Naive thymus-derived CD4-positive, alpha-beta T cell (primary cell): ENCODE measurements at regions not wholly inside any gene's neighbourhood (a gene's known extent, or its start where the extent isn't known, plus 50 kb on each side); places are given as distances from the start of the nearest gene placed in this dataset.

Experiments
- ATAC-seq: fragments of 150-1000 bp; cut with Tn5 transposase; 2 replicates; pipeline ENCODE4 v1.10.0; 2021; ENCODE audit warnings: mild to moderate bottlenecking, moderate library complexity
- CTCF ChIA-PET: fragments of 350-600 bp; sonication (Branson Sonifier 250); formaldehyde crosslinking; loops from one replicate; lab custom pipeline; 2021; ENCODE audit warnings: antibody characterized with exemption; lab: Charles Lee
- POLR2A ChIA-PET: fragments of 350-600 bp; sonication (Branson Sonifier 250); formaldehyde crosslinking; loops from one replicate; lab custom pipeline; 2021; ENCODE audit warnings: antibody characterized with exemption, inconsistent platforms; lab: Charles Lee
- DNase-seq, 9 donors: peaks; one replicate each; pipeline versions ENCODE4 v3.0.0 to v3.0.0-alpha.2; 2020 to 2022; ENCODE audit warnings: mixed read lengths in 1 of 9
- H3K27ac ChIP-seq: one replicate; pipeline ENCODE4 v1.7.0; 2013; ENCODE audit warnings: mild to moderate bottlenecking, low read depth, low read length, moderate library complexity
- H3K27me3 ChIP-seq, 2 donors: one replicate each; pipeline ENCODE4 v1.7.0; 2013; ENCODE audit warnings: low read length in 2 of 2, mild to moderate bottlenecking in 2 of 2, moderate library complexity in 2 of 2; ENCODE audit not compliant: control insufficient read depth in 2 of 2, insufficient read depth in 2 of 2
- H3K36me3 ChIP-seq, 3 experiments: 1 replicate in 2 of 3; 2 replicates in 1 of 3; pipeline ENCODE4 v1.7.0; 2013; ENCODE audit warnings: low read length in 3 of 3, mild to moderate bottlenecking in 3 of 3, moderate library complexity in 1 of 3; ENCODE audit not compliant: insufficient read depth in 3 of 3, control insufficient read depth in 2 of 3
- H3K4me1 ChIP-seq, 2 donors: one replicate each; pipeline ENCODE4 v1.7.0; 2013; ENCODE audit warnings: low read length in 2 of 2, mild to moderate bottlenecking in 2 of 2, moderate library complexity in 1 of 2; ENCODE audit not compliant: control insufficient read depth in 2 of 2, insufficient read depth in 2 of 2
- H3K4me3 ChIP-seq: 2 replicates; pipeline ENCODE4 v1.7.0; 2013; ENCODE audit warnings: mild to moderate bottlenecking, low read length
- H3K9me3 ChIP-seq, 3 experiments: 1 replicate in 2 of 3; 2 replicates in 1 of 3; pipeline ENCODE4 v1.7.0; 2013; ENCODE audit warnings: low read length in 3 of 3; ENCODE audit not compliant: control insufficient read depth in 2 of 3
- H3K27ac Mint-ChIP-seq, 9 donors: one replicate each; pipeline ENCODE4 v1.8.0; 2020 to 2022; ENCODE audit warnings: mixed read lengths in 9 of 9, mild to moderate bottlenecking in 8 of 9, moderate library complexity in 5 of 9, inconsistent platforms in 2 of 9
- H3K27me3 Mint-ChIP-seq, 5 donors: one replicate each; pipeline ENCODE4 v1.8.0; 2021 to 2022; ENCODE audit warnings: mixed read lengths in 5 of 5, mild to moderate bottlenecking in 1 of 5
- H3K36me3 Mint-ChIP-seq, 5 donors: one replicate each; pipeline ENCODE4 v1.8.0; 2020 to 2022; ENCODE audit warnings: mixed read lengths in 5 of 5, mild to moderate bottlenecking in 3 of 5, inconsistent platforms in 1 of 5
- H3K4me1 Mint-ChIP-seq, 7 donors: one replicate each; pipeline ENCODE4 v1.8.0; 2020 to 2022; ENCODE audit warnings: mixed read lengths in 7 of 7, mild to moderate bottlenecking in 3 of 7, inconsistent platforms in 1 of 7
- H3K4me3 Mint-ChIP-seq, 10 donors: one replicate each; pipeline ENCODE4 v1.8.0; 2020 to 2022; ENCODE audit warnings: mild to moderate bottlenecking in 10 of 10, mixed read lengths in 10 of 10, moderate library complexity in 6 of 10, inconsistent platforms in 2 of 10
- H3K9me3 Mint-ChIP-seq, 11 donors: one replicate each; pipeline ENCODE4 v1.8.0; 2020 to 2022; ENCODE audit warnings: mixed read lengths in 11 of 11, mild to moderate bottlenecking in 4 of 11, inconsistent platforms in 1 of 11, moderate library complexity in 1 of 11
- intact Hi-C, 2 donors: fragments of 100-400 bp; cut with micrococcal nuclease; formaldehyde crosslinking; loops; one replicate each; pipeline ENCODE4 v1.15.1; 2023

GRCh38 chr17:36728030-36728991 lies 126.9 kb downstream of the MRM1 start:
- Histone ChIP-seq H3K36me3 (no peaks in the 10 kb centered on the region), H3K9me3 (no peaks in the 10 kb centered on the region), H3K4me1 (peaks cover 6 to 46% of the 10 kb centered on the region in 2 donors), H3K4me3 (peak overlapping the region; percentile 36), H3K27ac (no peak overlapping the region), H3K27me3 (no peaks in the 10 kb centered on the region)
- H3K27me3 Mint-ChIP-seq: peaks cover 0 to 14% (median 13%) of the 10 kb centered on the region in 5 donors
- intact Hi-C loops: no loop called here
- peak in 4 of 9 donors; percentile 10 to 31 (median 16) for DNase-seq
- H3K27ac Mint-ChIP-seq: peak overlapping the region; percentile 22 to 93 (median 72)
- peaks cover 40 to 61% (median 56%) of the 10 kb centered on the region in 7 donors for H3K4me1 Mint-ChIP-seq
- peaks cover 0 to 9% (median 0%) of the 10 kb centered on the region in 5 donors for H3K36me3 Mint-ChIP-seq
- ChIA-PET CTCF (no interaction called here), POLR2A (interaction anchor here (1.4 kb wide), 1 partner anchor 23 kb away, joined by 4 read pairs; no protein-coding TSS in a partner anchor)
- peaks cover 0 to 3% (median 0%) of the 10 kb centered on the region in 11 donors for H3K9me3 Mint-ChIP-seq
- no peak for ATAC-seq
- H3K4me3 Mint-ChIP-seq: peak overlapping the region; percentile 52 to 83 (median 75)

- Histone ChIP-seq H3K4me3 (no peak overlapping the region), H3K27me3 (no peaks in the 10 kb centered on the region), H3K9me3 (no peaks in the 10 kb centered on the region), H3K36me3 (no peaks in the 10 kb centered on the region), H3K27ac (no peak overlapping the region), H3K4me1 (peaks cover 4 to 34% of the 10 kb centered on the region in 2 donors)
- Mint-ChIP-seq H3K4me1 (peaks cover 30 to 43% (median 39%) of the 10 kb centered on the region in 7 donors), H3K27me3 (peaks cover 0 to 14% (median 13%) of the 10 kb centered on the region in 5 donors), H3K36me3 (peaks cover 0 to 7% (median 0%) of the 10 kb centered on the region in 5 donors), H3K9me3 (peaks cover 0 to 3% (median 0%) of the 10 kb centered on the region in 11 donors), H3K4me3 (no peak overlapping the region), H3K27ac (peak overlapping the region in 2 of 9 donors; percentile 57 to 60)
- ChIA-PET CTCF (no interaction called here), POLR2A (no interaction called here)
- DNase-seq (no peak), ATAC-seq (no peak)
- intact Hi-C loops: no loop called here
These were observed 128.9 kb downstream of the MRM1 start for GRCh38 chr17:36730095-36730808.

- no peak overlapping the region for H3K4me3 Mint-ChIP-seq
- POLR2A ChIA-PET: no interaction called here
These were observed 129.6 kb downstream of the MRM1 start for GRCh38 chr17:36730857-36731490.

GRCh38 chr17:36731811-36732210 lies 130.4 kb downstream of the MRM1 start:
- Mint-ChIP-seq H3K4me3 (no peak overlapping the region), H3K9me3 (peaks cover 0 to 1% (median 0%) of the 10 kb centered on the region in 11 donors), H3K36me3 (peaks cover 0 to 4% (median 0%) of the 10 kb centered on the region in 5 donors), H3K27me3 (peaks cover 0 to 16% (median 13%) of the 10 kb centered on the region in 5 donors), H3K4me1 (peaks cover 21 to 27% (median 24%) of the 10 kb centered on the region in 7 donors), H3K27ac (no peak overlapping the region)
- ATAC-seq: no peak
- Histone ChIP-seq H3K27ac (no peak overlapping the region), H3K4me3 (no peak overlapping the region), H3K4me1 (peaks cover 4 to 23% of the 10 kb centered on the region in 2 donors), H3K27me3 (no peaks in the 10 kb centered on the region), H3K9me3 (no peaks in the 10 kb centered on the region), H3K36me3 (no peaks in the 10 kb centered on the region)
- ChIA-PET POLR2A (no interaction called here), CTCF (no interaction called here)
- no peak for DNase-seq
- intact Hi-C loops: no loop called here

More at GRCh38 chr17:36730857-36731490, 129.6 kb downstream of the MRM1 start:
- Mint-ChIP-seq H3K4me1 (peaks cover 28 to 36% (median 32%) of the 10 kb centered on the region in 7 donors), H3K36me3 (peaks cover 0 to 7% (median 0%) of the 10 kb centered on the region in 5 donors), H3K9me3 (peaks cover 0 to 3% (median 0%) of the 10 kb centered on the region in 11 donors), H3K27me3 (peaks cover 0 to 14% (median 13%) of the 10 kb centered on the region in 5 donors), H3K27ac (peak overlapping the region in 1 of 9 donors; percentile 40)
- no peak for ATAC-seq
- Histone ChIP-seq H3K4me1 (peaks cover 4 to 31% of the 10 kb centered on the region in 2 donors), H3K36me3 (no peaks in the 10 kb centered on the region), H3K27me3 (no peaks in the 10 kb centered on the region), H3K4me3 (no peak overlapping the region), H3K9me3 (no peaks in the 10 kb centered on the region), H3K27ac (no peak overlapping the region)
- CTCF ChIA-PET: no interaction called here
- DNase-seq: no peak
- intact Hi-C loops: no loop called here

- peaks cover 0 to 1% (median 0%) of the 10 kb centered on the region in 11 donors for H3K9me3 Mint-ChIP-seq
- no peak overlapping the region for H3K27ac ChIP-seq
These were observed 131.0 kb downstream of the MRM1 start for GRCh38 chr17:36732351-36732750.

More at GRCh38 chr17:36732351-36732750, 131.0 kb downstream of the MRM1 start:
- no peak overlapping the region for H3K4me3 Mint-ChIP-seq
- intact Hi-C loops: no loop called here
- ATAC-seq (no peak), DNase-seq (no peak)
- H3K27me3 Mint-ChIP-seq: peaks cover 0 to 16% (median 13%) of the 10 kb centered on the region in 5 donors
- H3K4me1 ChIP-seq: peaks cover 4 to 18% of the 10 kb centered on the region in 2 donors
- no peaks in the 10 kb centered on the region for H3K36me3 ChIP-seq
- no peaks in the 10 kb centered on the region for H3K9me3 ChIP-seq
- no peaks in the 10 kb centered on the region for H3K27me3 ChIP-seq
- peaks cover 16 to 22% (median 20%) of the 10 kb centered on the region in 7 donors for H3K4me1 Mint-ChIP-seq
- no peak overlapping the region for H3K4me3 ChIP-seq
- POLR2A ChIA-PET: interaction anchor here (0.9 kb wide), 1 partner anchor 9 kb away, joined by 4 read pairs; no protein-coding TSS in a partner anchor
- H3K27ac Mint-ChIP-seq: peak overlapping the region in 1 of 9 donors; percentile 33
- peaks cover 0 to 4% (median 0%) of the 10 kb centered on the region in 5 donors for H3K36me3 Mint-ChIP-seq
- CTCF ChIA-PET: no interaction called here
